GM13976 (cell line): ENCODE measurements at regions not wholly inside any gene's neighbourhood (a gene's known extent, or its start where the extent isn't known, plus 50 kb on each side); places are given as distances from the start of the nearest gene placed in this dataset.

Experiments
- DNase-seq: peaks from one replicate; pipeline ENCODE4 v3.0.0; 2012; ENCODE audit warnings: low spot score
- CTCF ChIP-seq: IDR thresholded peaks from 2 replicates; pipeline ENCODE4 v1.5.1; 2012; ENCODE audit warnings: borderline replicate concordance, mild to moderate bottlenecking; ENCODE audit not compliant: insufficient read depth; ENCODE audit errors: extremely low read depth, missing control alignments, control extremely low read depth
- in situ Hi-C: fragments of 300-500 bp; cut with MboI; formaldehyde crosslinking; loops from one replicate; pipeline ENCODE4 v1.12.0; 2022; ENCODE audit warnings: low sequenced_read_pairs, mixed read lengths, inconsistent platforms; ENCODE audit not compliant: unreplicated experiment

GRCh38 chr2:146623771-146624170 lies 1221.1 kb upstream of the ACVR2A start:
- in situ Hi-C loops = no loop called here
- DNase-seq = no peak
- no peak for TF ChIP-seq CTCF

- no peak for TF ChIP-seq CTCF
- in situ Hi-C loops = no loop called here
- no peak for DNase-seq
These were observed 1223.2 kb upstream of the ACVR2A start for GRCh38 chr2:146621656-146622055.

- no peak for TF ChIP-seq CTCF
- DNase-seq = no peak
- in situ Hi-C loops = no loop called here
These were observed 1229.1 kb upstream of the ACVR2A start for GRCh38 chr2:146615778-146616177.

GRCh38 chr2:146608490-146608889 lies 1236.3 kb upstream of the ACVR2A start:
- TF ChIP-seq CTCF = no peak
- DNase-seq = no peak
- in situ Hi-C loops = no loop called here

- no peak for TF ChIP-seq CTCF
These were observed 1240.3 kb upstream of the ACVR2A start for GRCh38 chr2:146604521-146604920.

GRCh38 chr2:146602856-146603255 lies 1242.0 kb upstream of the ACVR2A start:
- in situ Hi-C loops = no loop called here

More at GRCh38 chr2:146604521-146604920, 1240.3 kb upstream of the ACVR2A start:
- in situ Hi-C loops = no loop called here
- no peak for DNase-seq

More at GRCh38 chr2:146602856-146603255, 1242.0 kb upstream of the ACVR2A start:
- DNase-seq = no peak
- TF ChIP-seq CTCF = no peak
